22Rv1 (cell line): ENCODE measurements at regions not wholly inside any gene's neighbourhood (a gene's known extent, or its start where the extent isn't known, plus 50 kb on each side); places are given as distances from the start of the nearest gene placed in this dataset.
"Not testable (repeated sequence)": the region's sequence is repeated elsewhere in the genome, so short reads cannot be mapped to it uniquely, and the experiment has no call there.

ENCODE experiments used
- H3K27ac ChIP-seq: fragments of 450-650 bp; 2 replicates; pipeline ENCODE4 v1.5.1; 2017
- CTCF ChIP-seq: fragments of 450-650 bp; IDR thresholded peaks from 2 replicates; pipeline ENCODE4 v1.5.1; 2017; ENCODE audit warnings: mild to moderate bottlenecking
- ZFX ChIP-seq: fragments of 450-650 bp; IDR thresholded peaks from 2 replicates; pipeline ENCODE4 v1.6.1; 2017; ENCODE audit warnings: antibody characterized with exemption, borderline replicate concordance

- TF ChIP-seq ZFX = no peak
- no peak for TF ChIP-seq CTCF
- no peak overlapping the region for H3K27ac ChIP-seq
Observed at GRCh38 chr9:29416204-29416603, 1842.9 kb upstream of the C9orf72 start.

GRCh38 chr9:29422438-29422837, 1849.2 kb upstream of the C9orf72 start:
- TF ChIP-seq ZFX (no peak), CTCF (no peak)
- no peak overlapping the region for H3K27ac ChIP-seq

DNA sequence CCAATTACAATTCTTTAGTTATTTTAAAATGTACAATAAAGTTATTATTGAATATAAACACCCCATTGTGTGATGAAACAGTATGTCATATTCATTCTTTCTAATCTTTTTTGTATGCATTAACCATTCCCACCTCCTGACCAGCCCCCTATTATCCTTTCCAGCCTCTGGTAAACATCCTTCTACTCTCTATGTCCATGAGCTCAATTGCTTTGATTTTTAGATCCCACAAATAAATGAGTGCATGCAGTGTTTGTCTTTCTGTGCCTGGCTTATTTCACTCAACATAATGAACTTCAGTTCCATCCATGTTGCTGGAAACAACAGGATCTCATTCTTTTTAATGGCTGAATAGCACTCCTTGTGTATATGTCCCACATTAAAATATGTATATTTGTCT, 1858.9 kb upstream of the C9orf72 start:
- H3K27ac ChIP-seq = no peak overlapping the region

GRCh38 chr9:29432656-29433055, 1859.4 kb upstream of the C9orf72 start:
- not testable (repeated sequence) for H3K27ac ChIP-seq

More for the DNA sequence above, 1858.9 kb upstream of the C9orf72 start:
- no peak for TF ChIP-seq ZFX
- no peak for TF ChIP-seq CTCF

DNA sequence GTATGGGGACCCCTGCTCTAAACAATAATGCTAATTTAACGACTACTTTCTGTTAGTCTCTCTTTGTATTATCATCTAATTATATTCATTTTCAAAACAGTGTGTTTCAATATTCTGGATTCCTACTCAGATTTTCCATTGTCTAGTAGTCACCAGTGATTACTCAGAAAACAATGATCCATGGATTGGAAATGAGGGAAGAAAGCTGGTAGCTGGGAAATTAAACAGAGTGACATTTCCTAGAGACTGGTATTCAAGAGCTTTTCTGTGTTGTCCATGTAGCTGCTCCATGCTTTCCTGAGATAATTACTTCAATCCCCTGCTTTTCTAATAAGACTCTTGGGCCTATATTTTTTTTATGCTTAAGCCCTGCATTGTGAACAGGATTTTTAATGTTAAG, 1862.1 kb upstream of the C9orf72 start:
- TF ChIP-seq CTCF (no peak), ZFX (no peak)
- no peak overlapping the region for H3K27ac ChIP-seq

GRCh38 chr9:29437526-29437925, 1864.2 kb upstream of the C9orf72 start:
- TF ChIP-seq ZFX = no peak
- TF ChIP-seq CTCF = no peak
- no peak overlapping the region for H3K27ac ChIP-seq

DNA sequence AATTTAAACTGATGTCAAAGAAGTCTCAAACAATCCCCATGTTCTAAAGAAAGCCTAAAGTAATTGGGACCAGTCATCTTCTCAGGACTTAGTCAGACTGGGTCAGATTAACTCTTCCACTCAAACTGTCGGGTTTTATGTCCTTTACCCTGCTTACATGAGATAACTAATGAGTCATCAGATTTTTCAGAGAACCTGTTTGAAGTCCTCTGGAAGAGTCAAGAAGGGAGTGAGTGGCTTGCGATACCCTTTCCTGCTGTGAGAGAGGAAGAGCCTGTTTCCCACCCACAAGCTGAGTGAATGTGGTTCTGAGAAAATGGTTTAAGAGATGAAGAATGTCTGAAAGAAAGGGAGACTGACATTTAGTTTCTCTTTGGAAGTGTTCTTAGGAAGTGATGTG, 1866.7 kb upstream of the C9orf72 start:
- no peak for TF ChIP-seq ZFX
- TF ChIP-seq CTCF = no peak
- H3K27ac ChIP-seq = no peak overlapping the region

GRCh38 chr9:29440449-29440848, 1867.2 kb upstream of the C9orf72 start:
- H3K27ac ChIP-seq = no peak overlapping the region

More at GRCh38 chr9:29440449-29440848, 1867.2 kb upstream of the C9orf72 start:
- TF ChIP-seq ZFX (no peak), CTCF (no peak)
